ENCODE measurements at regions not wholly inside any gene's neighbourhood (a gene's known extent, or its start where the extent isn't known, plus 50 kb on each side); places are given as distances from the start of the nearest gene placed in this dataset.

DNA sequence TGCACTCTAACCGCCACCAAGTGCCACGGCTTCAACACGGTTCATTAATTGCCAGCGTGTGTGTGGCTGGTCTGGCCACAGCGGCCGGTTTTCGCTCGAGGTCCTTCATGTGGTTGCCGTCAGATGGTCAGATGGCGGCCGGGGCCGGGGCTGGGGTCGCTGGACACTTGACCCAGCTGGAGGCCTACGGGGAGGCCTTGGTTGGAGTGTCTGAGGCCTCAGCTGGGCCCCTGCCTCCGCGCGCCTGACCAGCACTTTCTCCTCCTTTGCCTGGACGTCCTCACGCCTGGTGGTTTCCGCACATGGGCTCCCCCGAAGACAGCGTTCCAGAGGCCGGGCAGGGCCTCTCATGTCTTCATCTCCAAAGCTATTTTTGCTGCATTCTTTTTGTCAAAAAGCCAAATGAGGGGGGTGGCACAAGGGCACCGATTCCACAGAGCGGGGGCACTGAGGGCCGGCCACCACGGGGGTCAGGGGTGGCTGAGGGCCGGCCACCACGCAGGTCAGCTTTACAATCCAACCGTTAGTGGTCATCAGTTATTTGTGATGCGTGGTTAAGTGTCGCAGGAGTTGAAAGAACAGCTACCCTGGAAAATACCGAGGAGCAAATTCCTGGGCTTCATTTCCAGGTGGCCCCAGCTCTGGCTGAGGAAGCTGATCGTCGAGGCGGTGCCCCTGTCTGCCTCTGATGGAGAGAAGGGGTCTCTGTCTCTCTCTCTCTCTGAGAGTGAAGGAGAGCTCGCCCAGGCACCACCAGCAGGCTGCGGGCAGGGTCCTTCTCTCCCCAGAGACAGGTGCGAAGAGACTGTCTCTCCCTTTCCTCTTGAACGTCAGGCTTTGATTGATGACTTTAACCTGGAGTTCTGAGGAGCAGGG, 50.5 kb upstream of the FRMD1 start (continued):
- TF ChIP-seq, protein P1, sequence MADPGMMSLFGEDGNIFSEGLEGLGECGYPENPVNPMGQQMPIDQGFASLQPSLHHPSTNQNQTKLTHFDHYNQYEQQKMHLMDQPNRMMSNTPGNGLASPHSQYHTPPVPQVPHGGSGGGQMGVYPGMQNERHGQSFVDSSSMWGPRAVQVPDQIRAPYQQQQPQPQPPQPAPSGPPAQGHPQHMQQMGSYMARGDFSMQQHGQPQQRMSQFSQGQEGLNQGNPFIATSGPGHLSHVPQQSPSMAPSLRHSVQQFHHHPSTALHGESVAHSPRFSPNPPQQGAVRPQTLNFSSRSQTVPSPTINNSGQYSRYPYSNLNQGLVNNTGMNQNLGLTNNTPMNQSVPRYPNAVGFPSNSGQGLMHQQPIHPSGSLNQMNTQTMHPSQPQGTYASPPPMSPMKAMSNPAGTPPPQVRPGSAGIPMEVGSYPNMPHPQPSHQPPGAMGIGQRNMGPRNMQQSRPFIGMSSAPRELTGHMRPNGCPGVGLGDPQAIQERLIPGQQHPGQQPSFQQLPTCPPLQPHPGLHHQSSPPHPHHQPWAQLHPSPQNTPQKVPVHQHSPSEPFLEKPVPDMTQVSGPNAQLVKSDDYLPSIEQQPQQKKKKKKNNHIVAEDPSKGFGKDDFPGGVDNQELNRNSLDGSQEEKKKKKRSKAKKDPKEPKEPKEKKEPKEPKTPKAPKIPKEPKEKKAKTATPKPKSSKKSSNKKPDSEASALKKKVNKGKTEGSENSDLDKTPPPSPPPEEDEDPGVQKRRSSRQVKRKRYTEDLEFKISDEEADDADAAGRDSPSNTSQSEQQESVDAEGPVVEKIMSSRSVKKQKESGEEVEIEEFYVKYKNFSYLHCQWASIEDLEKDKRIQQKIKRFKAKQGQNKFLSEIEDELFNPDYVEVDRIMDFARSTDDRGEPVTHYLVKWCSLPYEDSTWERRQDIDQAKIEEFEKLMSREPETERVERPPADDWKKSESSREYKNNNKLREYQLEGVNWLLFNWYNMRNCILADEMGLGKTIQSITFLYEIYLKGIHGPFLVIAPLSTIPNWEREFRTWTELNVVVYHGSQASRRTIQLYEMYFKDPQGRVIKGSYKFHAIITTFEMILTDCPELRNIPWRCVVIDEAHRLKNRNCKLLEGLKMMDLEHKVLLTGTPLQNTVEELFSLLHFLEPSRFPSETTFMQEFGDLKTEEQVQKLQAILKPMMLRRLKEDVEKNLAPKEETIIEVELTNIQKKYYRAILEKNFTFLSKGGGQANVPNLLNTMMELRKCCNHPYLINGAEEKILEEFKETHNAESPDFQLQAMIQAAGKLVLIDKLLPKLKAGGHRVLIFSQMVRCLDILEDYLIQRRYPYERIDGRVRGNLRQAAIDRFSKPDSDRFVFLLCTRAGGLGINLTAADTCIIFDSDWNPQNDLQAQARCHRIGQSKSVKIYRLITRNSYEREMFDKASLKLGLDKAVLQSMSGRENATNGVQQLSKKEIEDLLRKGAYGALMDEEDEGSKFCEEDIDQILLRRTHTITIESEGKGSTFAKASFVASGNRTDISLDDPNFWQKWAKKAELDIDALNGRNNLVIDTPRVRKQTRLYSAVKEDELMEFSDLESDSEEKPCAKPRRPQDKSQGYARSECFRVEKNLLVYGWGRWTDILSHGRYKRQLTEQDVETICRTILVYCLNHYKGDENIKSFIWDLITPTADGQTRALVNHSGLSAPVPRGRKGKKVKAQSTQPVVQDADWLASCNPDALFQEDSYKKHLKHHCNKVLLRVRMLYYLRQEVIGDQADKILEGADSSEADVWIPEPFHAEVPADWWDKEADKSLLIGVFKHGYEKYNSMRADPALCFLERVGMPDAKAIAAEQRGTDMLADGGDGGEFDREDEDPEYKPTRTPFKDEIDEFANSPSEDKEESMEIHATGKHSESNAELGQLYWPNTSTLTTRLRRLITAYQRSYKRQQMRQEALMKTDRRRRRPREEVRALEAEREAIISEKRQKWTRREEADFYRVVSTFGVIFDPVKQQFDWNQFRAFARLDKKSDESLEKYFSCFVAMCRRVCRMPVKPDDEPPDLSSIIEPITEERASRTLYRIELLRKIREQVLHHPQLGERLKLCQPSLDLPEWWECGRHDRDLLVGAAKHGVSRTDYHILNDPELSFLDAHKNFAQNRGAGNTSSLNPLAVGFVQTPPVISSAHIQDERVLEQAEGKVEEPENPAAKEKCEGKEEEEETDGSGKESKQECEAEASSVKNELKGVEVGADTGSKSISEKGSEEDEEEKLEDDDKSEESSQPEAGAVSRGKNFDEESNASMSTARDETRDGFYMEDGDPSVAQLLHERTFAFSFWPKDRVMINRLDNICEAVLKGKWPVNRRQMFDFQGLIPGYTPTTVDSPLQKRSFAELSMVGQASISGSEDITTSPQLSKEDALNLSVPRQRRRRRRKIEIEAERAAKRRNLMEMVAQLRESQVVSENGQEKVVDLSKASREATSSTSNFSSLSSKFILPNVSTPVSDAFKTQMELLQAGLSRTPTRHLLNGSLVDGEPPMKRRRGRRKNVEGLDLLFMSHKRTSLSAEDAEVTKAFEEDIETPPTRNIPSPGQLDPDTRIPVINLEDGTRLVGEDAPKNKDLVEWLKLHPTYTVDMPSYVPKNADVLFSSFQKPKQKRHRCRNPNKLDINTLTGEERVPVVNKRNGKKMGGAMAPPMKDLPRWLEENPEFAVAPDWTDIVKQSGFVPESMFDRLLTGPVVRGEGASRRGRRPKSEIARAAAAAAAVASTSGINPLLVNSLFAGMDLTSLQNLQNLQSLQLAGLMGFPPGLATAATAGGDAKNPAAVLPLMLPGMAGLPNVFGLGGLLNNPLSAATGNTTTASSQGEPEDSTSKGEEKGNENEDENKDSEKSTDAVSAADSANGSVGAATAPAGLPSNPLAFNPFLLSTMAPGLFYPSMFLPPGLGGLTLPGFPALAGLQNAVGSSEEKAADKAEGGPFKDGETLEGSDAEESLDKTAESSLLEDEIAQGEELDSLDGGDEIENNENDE (IDR thresholded peaks at IDR 0.05; ENCODE audit: low read depth, low read length), result no peak
- no peak for TF ChIP-seq SAFB (IDR thresholded peaks at IDR 0.05; ENCODE audit: borderline replicate concordance, low read depth, low read length)
- TF ChIP-seq, protein P2, sequence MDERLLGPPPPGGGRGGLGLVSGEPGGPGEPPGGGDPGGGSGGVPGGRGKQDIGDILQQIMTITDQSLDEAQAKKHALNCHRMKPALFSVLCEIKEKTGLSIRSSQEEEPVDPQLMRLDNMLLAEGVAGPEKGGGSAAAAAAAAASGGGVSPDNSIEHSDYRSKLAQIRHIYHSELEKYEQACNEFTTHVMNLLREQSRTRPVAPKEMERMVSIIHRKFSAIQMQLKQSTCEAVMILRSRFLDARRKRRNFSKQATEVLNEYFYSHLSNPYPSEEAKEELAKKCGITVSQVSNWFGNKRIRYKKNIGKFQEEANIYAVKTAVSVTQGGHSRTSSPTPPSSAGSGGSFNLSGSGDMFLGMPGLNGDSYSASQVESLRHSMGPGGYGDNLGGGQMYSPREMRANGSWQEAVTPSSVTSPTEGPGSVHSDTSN (CRISPR knock-in tag; IDR thresholded peaks at IDR 0.05; ENCODE audit: low read depth), result no peak
- TF ChIP-seq, protein P2 (tag; conservative IDR thresholded peaks at IDR 0.05; ENCODE audit: low read depth), result no peak
- TF ChIP-seq, protein P3, sequence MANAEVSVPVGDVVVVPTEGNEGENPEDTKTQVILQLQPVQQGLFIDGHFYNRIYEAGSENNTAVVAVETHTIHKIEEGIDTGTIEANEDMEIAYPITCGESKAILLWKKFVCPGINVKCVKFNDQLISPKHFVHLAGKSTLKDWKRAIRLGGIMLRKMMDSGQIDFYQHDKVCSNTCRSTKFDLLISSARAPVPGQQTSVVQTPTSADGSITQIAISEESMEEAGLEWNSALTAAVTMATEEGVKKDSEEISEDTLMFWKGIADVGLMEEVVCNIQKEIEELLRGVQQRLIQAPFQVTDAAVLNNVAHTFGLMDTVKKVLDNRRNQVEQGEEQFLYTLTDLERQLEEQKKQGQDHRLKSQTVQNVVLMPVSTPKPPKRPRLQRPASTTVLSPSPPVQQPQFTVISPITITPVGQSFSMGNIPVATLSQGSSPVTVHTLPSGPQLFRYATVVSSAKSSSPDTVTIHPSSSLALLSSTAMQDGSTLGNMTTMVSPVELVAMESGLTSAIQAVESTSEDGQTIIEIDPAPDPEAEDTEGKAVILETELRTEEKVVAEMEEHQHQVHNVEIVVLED (CRISPR knock-in tag; IDR thresholded peaks at IDR 0.05), result no peak
- TF ChIP-seq, protein P4, sequence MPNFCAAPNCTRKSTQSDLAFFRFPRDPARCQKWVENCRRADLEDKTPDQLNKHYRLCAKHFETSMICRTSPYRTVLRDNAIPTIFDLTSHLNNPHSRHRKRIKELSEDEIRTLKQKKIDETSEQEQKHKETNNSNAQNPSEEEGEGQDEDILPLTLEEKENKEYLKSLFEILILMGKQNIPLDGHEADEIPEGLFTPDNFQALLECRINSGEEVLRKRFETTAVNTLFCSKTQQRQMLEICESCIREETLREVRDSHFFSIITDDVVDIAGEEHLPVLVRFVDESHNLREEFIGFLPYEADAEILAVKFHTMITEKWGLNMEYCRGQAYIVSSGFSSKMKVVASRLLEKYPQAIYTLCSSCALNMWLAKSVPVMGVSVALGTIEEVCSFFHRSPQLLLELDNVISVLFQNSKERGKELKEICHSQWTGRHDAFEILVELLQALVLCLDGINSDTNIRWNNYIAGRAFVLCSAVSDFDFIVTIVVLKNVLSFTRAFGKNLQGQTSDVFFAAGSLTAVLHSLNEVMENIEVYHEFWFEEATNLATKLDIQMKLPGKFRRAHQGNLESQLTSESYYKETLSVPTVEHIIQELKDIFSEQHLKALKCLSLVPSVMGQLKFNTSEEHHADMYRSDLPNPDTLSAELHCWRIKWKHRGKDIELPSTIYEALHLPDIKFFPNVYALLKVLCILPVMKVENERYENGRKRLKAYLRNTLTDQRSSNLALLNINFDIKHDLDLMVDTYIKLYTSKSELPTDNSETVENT (CRISPR knock-in tag; IDR thresholded peaks at IDR 0.05), result no peak
- no peak for TF ChIP-seq POU5F1 (IDR thresholded peaks at IDR 0.05; ENCODE audit: borderline replicate concordance, low read depth, low read length, partially characterized antibody)
